Activated CD4-positive, alpha-beta T cell treated with anti-CD3 and anti-CD28 coated beads, Interleukin-2, amount 10 ng/mL, durations not matched to agents 7 days and 5 days (primary cell): ENCODE measurements at regions not wholly inside any gene's neighbourhood (a gene's known extent, or its start where the extent isn't known, plus 50 kb on each side); places are given as distances from the start of the nearest gene placed in this dataset.
"Not testable (repeated sequence)": the region's sequence is repeated elsewhere in the genome, so short reads cannot be mapped to it uniquely, and the experiment has no call there.

Experiments used
- CTCF ChIA-PET: fragments of 350-600 bp; sonication (Branson Sonifier 250); formaldehyde crosslinking; loops from one replicate; lab custom pipeline; 2021; ENCODE audit warnings: antibody characterized with exemption; lab: Charles Lee
- POLR2A ChIA-PET: fragments of 350-600 bp; sonication (Branson Sonifier 250); formaldehyde crosslinking; loops from one replicate; lab custom pipeline; 2021; ENCODE audit warnings: antibody characterized with exemption; lab: Charles Lee
- DNase-seq: peaks from one replicate; pipeline ENCODE4 v3.0.0-alpha.2; 2020
- H3K27ac Mint-ChIP-seq: one replicate; pipeline ENCODE4 v1.8.0; 2021; ENCODE audit warnings: mild to moderate bottlenecking, moderate library complexity, mixed read lengths
- H3K27me3 Mint-ChIP-seq: one replicate; pipeline ENCODE4 v1.8.0; 2021; ENCODE audit warnings: mixed read lengths
- H3K36me3 Mint-ChIP-seq: one replicate; pipeline ENCODE4 v1.8.0; 2021; ENCODE audit warnings: low read depth, mixed read lengths
- H3K4me1 Mint-ChIP-seq: one replicate; pipeline ENCODE4 v1.8.0; 2021; ENCODE audit warnings: mixed read lengths
- H3K4me3 Mint-ChIP-seq: one replicate; pipeline ENCODE4 v1.8.0; 2021; ENCODE audit warnings: mild to moderate bottlenecking, moderate library complexity, mixed read lengths
- H3K9me3 Mint-ChIP-seq: one replicate; pipeline ENCODE4 v1.8.0; 2021; ENCODE audit warnings: mixed read lengths

DNA sequence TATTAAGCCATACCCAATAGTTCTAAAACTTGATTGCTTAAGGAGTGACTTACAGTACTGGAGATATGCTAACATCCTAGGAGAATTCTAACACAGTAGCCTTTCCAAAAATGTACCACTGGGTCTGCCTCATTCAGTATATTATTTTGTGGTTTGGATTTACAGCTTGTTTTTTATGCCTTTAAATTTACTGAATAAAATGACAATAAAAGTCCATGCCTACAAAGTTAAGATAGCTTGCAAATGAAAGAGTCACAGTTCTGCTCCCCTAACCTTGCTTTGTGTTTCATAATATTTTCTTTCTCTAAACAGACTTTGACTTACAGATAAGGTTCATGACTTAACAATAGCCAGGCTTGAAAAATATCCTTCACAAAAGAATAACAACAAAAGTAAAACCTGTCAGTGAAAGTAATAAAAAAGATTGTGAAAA is 951.1 kb upstream of the NUDT12 start:
- no peaks in the 10 kb centered on the region for H3K36me3 Mint-ChIP-seq

DNA sequence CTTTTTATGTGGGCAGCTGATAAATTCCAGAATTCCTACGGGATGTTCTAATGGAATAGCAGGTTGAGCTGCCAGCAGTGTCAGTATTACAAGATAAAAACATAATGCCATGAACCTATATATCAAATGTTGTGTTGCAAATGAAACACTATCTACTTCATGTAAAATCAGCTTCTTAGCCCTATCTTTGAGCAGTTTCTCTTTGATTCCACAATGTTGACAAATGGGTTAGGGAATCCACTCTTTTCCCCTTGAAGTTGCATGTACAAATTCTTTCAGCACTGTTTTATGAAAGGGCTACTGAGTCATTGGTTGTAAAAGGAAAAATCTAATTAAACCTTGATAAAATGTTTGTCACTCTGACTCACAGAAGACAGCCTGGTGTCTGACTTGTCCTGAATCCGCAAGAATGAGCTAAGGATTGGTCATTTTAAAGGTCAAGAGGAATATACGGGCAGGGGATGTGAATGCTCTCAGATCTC is 950.6 kb upstream of the NUDT12 start:
- Mint-ChIP-seq H3K4me3 (no peak overlapping the region), H3K27me3 (no peaks in the 10 kb centered on the region), H3K9me3 (peaks cover 8% of the 10 kb centered on the region), H3K36me3 (no peaks in the 10 kb centered on the region), H3K27ac (no peak overlapping the region), H3K4me1 (no peaks in the 10 kb centered on the region)
- CTCF ChIA-PET, result no interaction called here
- POLR2A ChIA-PET, result no interaction called here
- no peak for DNase-seq

More for the DNA sequence above, 951.1 kb upstream of the NUDT12 start:
- no peaks in the 10 kb centered on the region for H3K27me3 Mint-ChIP-seq
- ChIA-PET POLR2A (no interaction called here), CTCF (no interaction called here)
- peaks cover 5% of the 10 kb centered on the region for H3K9me3 Mint-ChIP-seq
- no peak for DNase-seq
- no peak overlapping the region for H3K4me3 Mint-ChIP-seq
- H3K27ac Mint-ChIP-seq, result no peak overlapping the region
- no peaks in the 10 kb centered on the region for H3K4me1 Mint-ChIP-seq

DNA sequence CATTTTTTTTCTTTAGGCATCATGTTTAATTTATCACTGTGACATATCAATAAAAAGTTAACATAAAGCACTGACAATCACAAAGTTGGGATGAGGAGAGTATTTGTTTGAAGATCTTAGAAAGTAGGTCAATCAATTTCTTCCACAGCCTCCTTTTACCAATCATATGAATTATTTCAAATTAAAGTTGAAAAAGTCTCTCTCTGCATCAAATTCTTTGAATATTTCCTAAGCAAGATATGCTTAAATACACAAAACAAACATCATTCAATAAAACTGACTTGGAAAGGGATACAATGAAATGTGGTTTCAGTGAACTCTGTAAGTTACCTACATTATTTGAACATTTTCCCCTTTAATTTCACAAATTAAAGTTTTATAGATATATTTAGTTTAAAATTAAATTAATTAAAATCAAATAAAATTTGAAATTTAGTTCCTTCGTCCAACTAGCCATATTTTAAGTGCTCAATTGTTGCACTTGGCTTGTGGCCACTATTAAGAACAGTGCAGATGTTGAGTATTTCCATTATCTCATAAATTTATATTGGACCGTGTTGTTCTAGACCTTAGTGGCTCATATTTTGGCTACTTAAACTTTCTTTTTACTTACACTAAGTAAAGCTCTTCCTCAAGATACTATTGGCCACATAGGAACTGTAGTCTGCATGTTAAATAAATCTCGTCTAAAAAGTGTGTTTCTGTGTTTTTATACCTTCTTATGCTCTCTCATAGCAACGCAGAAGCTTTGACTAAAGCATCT is 949.7 kb upstream of the NUDT12 start:
- H3K4me3 Mint-ChIP-seq, result no peak overlapping the region
- ChIA-PET CTCF (no interaction called here), POLR2A (no interaction called here)
- no peaks in the 10 kb centered on the region for H3K36me3 Mint-ChIP-seq
- no peak for DNase-seq
- H3K27me3 Mint-ChIP-seq, result no peaks in the 10 kb centered on the region
- H3K4me1 Mint-ChIP-seq, result no peaks in the 10 kb centered on the region
- H3K27ac Mint-ChIP-seq, result no peak overlapping the region
- peaks cover 8% of the 10 kb centered on the region for H3K9me3 Mint-ChIP-seq

DNA sequence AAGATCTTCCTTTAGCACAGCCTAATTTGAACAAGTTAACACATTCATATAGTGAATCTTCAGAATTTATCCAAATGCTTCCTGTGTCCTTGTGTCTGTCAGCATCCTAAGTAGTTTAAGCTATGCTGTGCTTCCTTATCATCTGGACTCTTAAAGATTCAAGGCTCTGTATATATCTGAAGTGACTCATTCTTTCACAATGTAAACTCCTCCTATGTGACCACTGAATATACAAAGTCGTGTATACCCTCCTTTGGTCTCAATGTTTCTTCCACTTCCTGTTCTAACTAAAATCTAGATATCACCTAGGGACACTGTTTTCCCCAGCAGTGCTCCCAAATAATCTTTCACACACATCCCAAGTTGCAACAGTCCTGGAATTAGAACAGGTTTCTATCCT is 935.7 kb upstream of the NUDT12 start:
- Mint-ChIP-seq H3K9me3 (peaks cover 3% of the 10 kb centered on the region), H3K27ac (no peak overlapping the region), H3K4me3 (no peak overlapping the region), H3K4me1 (no peaks in the 10 kb centered on the region), H3K36me3 (no peaks in the 10 kb centered on the region), H3K27me3 (no peaks in the 10 kb centered on the region)
- ChIA-PET POLR2A (no interaction called here), CTCF (no interaction called here)
- DNase-seq, result no peak

DNA sequence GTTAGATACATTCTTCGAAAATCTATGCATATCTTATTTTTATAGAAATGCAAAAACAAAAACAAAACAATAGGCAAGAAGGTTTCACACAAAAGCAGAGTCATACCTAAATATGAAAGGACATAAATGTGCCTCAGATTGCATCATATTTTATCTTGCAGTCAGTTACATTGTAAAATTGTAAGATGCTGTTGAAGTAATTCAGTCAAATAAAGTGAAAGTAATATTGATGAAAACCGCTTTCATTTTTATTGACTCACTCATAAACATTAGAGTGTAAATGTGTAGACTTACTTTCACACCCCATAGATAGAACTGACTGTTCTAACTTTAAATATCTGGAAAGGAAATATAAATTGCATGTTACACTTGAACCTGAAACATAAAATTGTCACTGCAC is 931.5 kb upstream of the NUDT12 start:
- Mint-ChIP-seq H3K36me3 (no peaks in the 10 kb centered on the region), H3K4me1 (no peaks in the 10 kb centered on the region), H3K9me3 (no peaks in the 10 kb centered on the region), H3K27ac (no peak overlapping the region), H3K27me3 (no peaks in the 10 kb centered on the region), H3K4me3 (no peak overlapping the region)
- no peak for DNase-seq
- POLR2A ChIA-PET, result no interaction called here
- CTCF ChIA-PET, result no interaction called here

DNA sequence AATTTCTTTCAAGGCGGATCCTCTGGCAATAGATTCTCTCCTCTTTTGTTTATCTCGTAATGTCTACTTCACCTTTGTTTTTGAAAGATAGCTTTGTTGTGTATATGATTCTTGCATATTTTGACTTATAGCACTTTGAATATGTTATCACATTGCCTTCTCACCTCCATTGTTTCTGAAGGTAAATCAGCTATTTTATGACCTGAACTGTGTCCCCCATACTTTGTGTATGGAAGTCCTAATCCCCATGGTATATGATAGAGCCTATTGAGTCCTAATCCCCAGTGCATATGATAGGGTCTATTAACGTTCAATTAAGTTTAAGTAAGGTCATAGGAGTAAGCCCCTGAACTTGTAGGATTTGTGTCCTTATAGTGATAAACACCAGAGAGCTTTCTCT is 910.2 kb upstream of the NUDT12 start:
- POLR2A ChIA-PET, result no interaction called here

DNA sequence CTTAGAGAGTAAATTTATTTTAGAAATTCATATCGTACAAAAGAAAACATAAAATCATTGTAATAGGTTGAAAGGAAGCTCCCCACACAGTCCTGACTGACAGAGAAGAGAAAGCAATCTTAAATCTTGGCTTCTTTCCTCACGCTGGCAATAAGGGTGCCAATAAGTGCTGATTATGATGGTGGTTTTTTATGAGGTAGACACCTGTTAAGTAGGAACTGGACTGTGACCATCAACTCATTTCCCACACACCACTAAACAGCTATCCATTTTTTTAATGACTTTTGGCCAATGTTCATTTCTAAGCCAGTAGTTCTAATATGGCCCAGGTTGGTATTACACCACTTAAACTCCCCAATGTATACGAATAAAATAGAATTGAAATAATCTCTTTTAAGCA is 893.5 kb upstream of the NUDT12 start:
- ChIA-PET CTCF (no interaction called here), POLR2A (no interaction called here)
- DNase-seq, result no peak
- Mint-ChIP-seq H3K9me3 (peaks cover 11% of the 10 kb centered on the region), H3K4me3 (no peak overlapping the region), H3K27me3 (no peaks in the 10 kb centered on the region), H3K4me1 (no peaks in the 10 kb centered on the region), H3K27ac (no peak overlapping the region), H3K36me3 (no peaks in the 10 kb centered on the region)

More for the DNA sequence above, 910.2 kb upstream of the NUDT12 start:
- H3K27me3 Mint-ChIP-seq, result no peaks in the 10 kb centered on the region
- no peaks in the 10 kb centered on the region for H3K36me3 Mint-ChIP-seq
- H3K4me1 Mint-ChIP-seq, result no peaks in the 10 kb centered on the region
- H3K27ac Mint-ChIP-seq, result no peak overlapping the region
- no peak for DNase-seq
- no peak overlapping the region for H3K4me3 Mint-ChIP-seq
- CTCF ChIA-PET, result no interaction called here
- H3K9me3 Mint-ChIP-seq, result peaks cover 9% of the 10 kb centered on the region

DNA sequence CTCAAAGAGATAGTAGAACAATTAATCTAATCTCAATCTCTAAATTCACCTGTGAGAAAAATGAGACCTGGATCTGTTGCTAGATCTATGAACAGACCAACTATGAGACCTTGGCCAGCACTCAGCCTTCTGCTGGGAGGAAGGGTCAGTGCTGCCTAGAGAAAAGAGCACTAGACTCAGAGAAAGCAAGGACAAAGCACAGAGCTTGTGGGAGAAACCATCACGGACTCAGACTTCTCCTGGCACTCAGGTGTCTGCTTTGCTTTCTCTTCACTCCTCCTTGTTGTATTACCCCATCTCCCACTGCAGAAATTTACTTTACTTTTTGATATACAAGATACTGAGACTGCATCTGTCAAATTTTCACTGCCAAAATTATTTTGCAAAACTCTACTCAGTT is 890.0 kb upstream of the NUDT12 start:
- H3K4me1 Mint-ChIP-seq, result no peaks in the 10 kb centered on the region
- ChIA-PET CTCF (no interaction called here), POLR2A (no interaction called here)
- no peak overlapping the region for H3K4me3 Mint-ChIP-seq
- peaks cover 8% of the 10 kb centered on the region for H3K9me3 Mint-ChIP-seq
- no peak overlapping the region for H3K27ac Mint-ChIP-seq
- H3K36me3 Mint-ChIP-seq, result no peaks in the 10 kb centered on the region
- DNase-seq, result no peak
- H3K27me3 Mint-ChIP-seq, result no peaks in the 10 kb centered on the region

DNA sequence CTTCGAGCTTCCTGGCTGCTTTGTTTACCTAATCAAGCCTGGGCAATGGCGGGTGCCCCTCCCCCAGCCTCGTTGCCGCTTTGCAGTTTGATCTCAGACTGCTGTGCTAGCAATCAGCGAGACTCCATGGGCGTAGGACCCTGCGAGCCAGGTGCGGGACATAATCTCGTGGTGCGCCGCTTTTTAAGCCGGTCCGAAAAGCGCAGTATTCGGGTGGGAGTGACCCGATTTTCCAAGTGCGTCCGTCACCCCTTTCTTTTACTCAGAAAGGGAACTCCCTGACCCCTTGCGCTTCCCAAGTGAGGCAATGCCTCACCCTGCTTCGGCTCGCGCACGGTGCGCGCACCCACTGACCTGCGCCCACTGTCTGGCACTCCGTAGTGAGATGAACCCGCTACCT is 889.3 kb upstream of the NUDT12 start:
- CTCF ChIA-PET, H3K9me3 Mint-ChIP-seq, H3K4me1 Mint-ChIP-seq, DNase-seq, H3K4me3 Mint-ChIP-seq, H3K27me3 Mint-ChIP-seq, H3K36me3 Mint-ChIP-seq, H3K27ac Mint-ChIP-seq, POLR2A ChIA-PET: not testable (repeated sequence)

DNA sequence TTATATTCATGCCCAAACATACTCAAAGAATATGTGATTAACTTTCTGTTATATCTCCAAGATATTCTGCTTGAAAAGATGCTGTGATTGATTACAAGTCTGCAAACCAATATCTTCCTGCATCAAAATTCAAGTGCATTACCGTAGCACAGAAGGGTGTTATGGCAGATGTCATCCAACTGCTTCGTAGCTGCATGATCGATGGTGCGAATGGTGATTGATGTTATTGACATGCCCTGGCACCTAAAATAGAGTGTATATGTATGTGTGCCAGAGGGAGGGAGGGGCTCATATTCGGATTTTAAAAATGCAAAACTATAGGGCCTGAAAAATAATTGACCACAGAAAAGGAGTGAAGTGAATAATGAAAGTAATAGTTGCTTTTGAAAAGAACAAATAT is 882.1 kb upstream of the NUDT12 start:
- POLR2A ChIA-PET, result no interaction called here
- H3K36me3 Mint-ChIP-seq, result no peaks in the 10 kb centered on the region

DNA sequence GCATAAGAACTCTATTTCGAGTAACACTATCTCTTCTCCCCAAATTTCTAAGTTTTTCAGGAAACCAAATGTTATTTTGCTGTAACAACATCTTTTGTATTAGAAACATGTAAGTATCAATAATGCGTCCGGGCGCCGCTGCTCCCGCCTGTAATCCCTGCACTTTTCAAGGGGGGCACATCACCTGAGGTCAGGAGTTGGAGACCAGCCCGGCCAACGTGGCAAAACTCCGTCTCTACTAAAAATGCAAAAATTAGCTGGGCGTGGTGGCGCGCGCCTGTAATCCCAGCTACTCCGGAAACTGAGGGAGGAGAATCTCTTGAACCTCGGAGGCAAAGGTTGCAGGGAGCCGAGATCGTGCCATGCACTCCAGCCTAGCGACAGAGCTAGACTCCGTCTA is 881.1 kb upstream of the NUDT12 start:
- Mint-ChIP-seq H3K27ac (no peak overlapping the region), H3K27me3 (no peaks in the 10 kb centered on the region), H3K9me3 (peaks cover 4% of the 10 kb centered on the region), H3K4me1 (no peaks in the 10 kb centered on the region), H3K36me3 (no peaks in the 10 kb centered on the region), H3K4me3 (no peak overlapping the region)
- ChIA-PET CTCF (no interaction called here), POLR2A (no interaction called here)
- no peak for DNase-seq

More for the DNA sequence above, 882.1 kb upstream of the NUDT12 start:
- DNase-seq, result no peak
- no peaks in the 10 kb centered on the region for H3K27me3 Mint-ChIP-seq
- CTCF ChIA-PET, result no interaction called here
- no peaks in the 10 kb centered on the region for H3K4me1 Mint-ChIP-seq
- no peak overlapping the region for H3K27ac Mint-ChIP-seq
- no peak overlapping the region for H3K4me3 Mint-ChIP-seq
- H3K9me3 Mint-ChIP-seq, result peaks cover 4% of the 10 kb centered on the region

DNA sequence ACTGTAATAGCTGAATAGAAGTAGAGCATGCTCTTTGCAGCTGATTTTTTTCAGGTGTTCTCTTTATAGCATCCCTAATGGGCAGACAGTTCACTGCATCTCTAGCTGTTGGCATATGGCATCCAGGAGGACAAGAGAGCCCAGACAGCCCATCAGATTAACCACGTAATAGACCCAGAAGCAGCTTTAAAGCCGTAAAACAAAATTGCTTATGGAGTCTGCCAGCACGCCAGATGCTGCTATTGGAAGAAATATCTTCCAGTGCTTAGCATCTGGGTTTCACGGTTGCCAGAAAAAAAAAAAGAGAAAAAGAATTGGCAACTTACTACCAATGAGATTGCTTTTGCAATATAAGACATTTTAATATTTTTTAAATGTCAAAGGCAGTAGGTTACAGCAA is 869.4 kb upstream of the NUDT12 start:
- POLR2A ChIA-PET, result no interaction called here
- DNase-seq, result no peak
- H3K4me3 Mint-ChIP-seq, result no peak overlapping the region
- H3K36me3 Mint-ChIP-seq, result no peaks in the 10 kb centered on the region
- H3K4me1 Mint-ChIP-seq, result no peaks in the 10 kb centered on the region
- H3K9me3 Mint-ChIP-seq, result no peaks in the 10 kb centered on the region
- H3K27me3 Mint-ChIP-seq, result no peaks in the 10 kb centered on the region
- no peak overlapping the region for H3K27ac Mint-ChIP-seq
- CTCF ChIA-PET, result no interaction called here

DNA sequence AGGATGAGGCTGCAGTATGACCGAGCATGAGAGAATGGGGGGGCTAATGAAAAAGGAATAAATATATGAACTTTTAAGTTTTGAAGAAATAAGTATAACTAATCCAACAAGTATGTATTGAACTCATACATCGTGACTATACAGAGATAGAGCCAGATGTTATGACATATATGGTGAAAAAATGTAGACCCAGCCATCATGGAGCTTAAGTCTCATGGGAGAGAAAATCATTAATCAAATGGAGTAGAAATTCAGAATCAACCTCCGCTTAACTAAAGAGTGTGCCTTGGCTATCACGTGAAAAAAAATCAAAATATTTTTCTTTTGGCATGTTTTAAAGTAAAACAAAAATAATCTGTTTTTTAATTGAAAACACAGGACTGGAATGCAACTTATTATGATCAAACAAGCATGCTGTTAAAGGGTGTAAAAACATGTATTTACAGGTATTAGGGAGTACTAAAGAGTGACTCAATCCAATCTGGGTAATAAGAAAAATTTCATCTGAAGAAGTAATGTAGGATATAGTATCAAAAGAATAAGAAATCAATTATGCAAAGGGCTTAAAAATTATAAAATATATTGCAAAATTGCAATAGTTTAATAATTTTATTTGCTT is 868.5 kb upstream of the NUDT12 start:
- CTCF ChIA-PET, result no interaction called here
- Mint-ChIP-seq H3K9me3 (no peaks in the 10 kb centered on the region), H3K36me3 (no peaks in the 10 kb centered on the region), H3K4me1 (no peaks in the 10 kb centered on the region), H3K27me3 (no peaks in the 10 kb centered on the region), H3K4me3 (no peak overlapping the region), H3K27ac (no peak overlapping the region)
- DNase-seq, result no peak
- POLR2A ChIA-PET, result no interaction called here

DNA sequence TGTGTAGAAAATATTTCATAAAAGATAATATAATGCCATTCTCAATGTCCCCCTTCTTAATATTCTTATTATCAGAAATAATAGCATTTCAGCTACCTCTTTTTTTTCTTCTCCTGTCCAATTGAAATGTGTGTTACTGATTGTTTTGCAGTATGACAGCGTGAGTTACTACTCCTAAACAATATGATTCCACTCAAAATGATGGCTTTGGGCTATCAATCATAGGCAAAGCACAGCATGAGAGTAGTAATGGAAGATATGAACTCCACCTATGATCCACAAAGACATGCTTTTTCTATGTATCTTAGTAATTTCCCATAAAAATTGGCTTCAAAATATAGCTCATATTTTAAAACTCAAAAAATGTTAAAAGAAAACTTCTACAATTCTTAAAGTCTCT is 867.3 kb upstream of the NUDT12 start:
- Mint-ChIP-seq H3K4me1 (no peaks in the 10 kb centered on the region), H3K27me3 (no peaks in the 10 kb centered on the region), H3K27ac (no peak overlapping the region), H3K36me3 (no peaks in the 10 kb centered on the region), H3K9me3 (no peaks in the 10 kb centered on the region), H3K4me3 (no peak overlapping the region)
- POLR2A ChIA-PET, result no interaction called here
- DNase-seq, result no peak
- CTCF ChIA-PET, result no interaction called here
